ENCODE measurements at regions not wholly inside any gene's neighbourhood (a gene's known extent, or its start where the extent isn't known, plus 50 kb on each side); places are given as distances from the start of the nearest gene placed in this dataset.

DNA sequence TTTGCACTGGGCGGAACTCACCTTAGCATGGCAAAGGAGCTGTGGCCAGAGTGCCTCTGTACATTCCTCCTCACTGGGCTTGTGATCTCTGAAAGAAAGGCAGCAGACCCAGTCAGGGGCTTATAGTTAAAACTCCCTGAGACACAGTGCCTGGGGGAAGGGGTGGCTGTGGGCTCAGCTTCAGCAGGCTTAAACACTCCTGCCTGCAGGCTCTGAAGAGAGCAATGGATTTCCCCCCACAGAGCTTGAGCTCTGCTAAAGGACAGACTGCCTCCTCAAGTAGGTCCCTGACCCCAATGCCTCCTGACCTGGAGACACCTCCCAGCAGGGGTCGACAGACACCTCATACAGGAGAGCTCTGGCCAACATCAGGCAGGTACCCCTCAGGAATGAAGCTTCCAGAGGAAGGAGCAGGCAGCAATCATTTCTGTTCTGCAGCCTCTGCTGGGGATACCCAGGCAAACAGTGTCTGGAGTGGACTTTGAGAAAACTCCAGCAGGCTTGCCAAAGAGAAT is 327.5 kb upstream of the SLC16A7 start:
- no peaks in the 10 kb centered on the region for H3K36me3 ChIP-seq
- H3K4me3 ChIP-seq (ENCODE audit: low read depth, low read length): no peak overlapping the region
- no peaks in the 10 kb centered on the region for H3K9me3 ChIP-seq
- no peak for DNase-seq
- no peaks in the 10 kb centered on the region for H3K4me1 ChIP-seq
- no peaks in the 10 kb centered on the region for H3K27me3 ChIP-seq
- no peak for TF ChIP-seq CTCF (IDR thresholded peaks at IDR 0.05; ENCODE audit: low read depth, low read length)

GRCh38 chr12:59260202-59260601 is 335.6 kb upstream of the SLC16A7 start:
- TF ChIP-seq CTCF (IDR thresholded peaks at IDR 0.05; ENCODE audit: low read depth, low read length): no peak
- no peak for DNase-seq

GRCh38 chr12:59252731-59253130 is 332.4 kb upstream of the LRIG3 start:
- no peak for DNase-seq
- TF ChIP-seq CTCF (IDR thresholded peaks at IDR 0.05; ENCODE audit: low read depth, low read length): no peak
- Histone ChIP-seq H3K27me3 (no peaks in the 10 kb centered on the region), H3K36me3 (no peaks in the 10 kb centered on the region), H3K4me3 (ENCODE audit: low read depth, low read length) (no peak overlapping the region), H3K4me1 (no peaks in the 10 kb centered on the region), H3K9me3 (no peaks in the 10 kb centered on the region)

More at GRCh38 chr12:59260202-59260601, 335.6 kb upstream of the SLC16A7 start:
- H3K4me1 ChIP-seq: no peaks in the 10 kb centered on the region
- H3K9me3 ChIP-seq: no peaks in the 10 kb centered on the region
- H3K4me3 ChIP-seq (ENCODE audit: low read depth, low read length): no peak overlapping the region
- no peaks in the 10 kb centered on the region for H3K36me3 ChIP-seq
- H3K27me3 ChIP-seq: no peaks in the 10 kb centered on the region

- TF ChIP-seq CTCF (IDR thresholded peaks at IDR 0.05; ENCODE audit: low read depth, low read length): no peak
- H3K36me3 ChIP-seq: no peaks in the 10 kb centered on the region
These were observed 330.5 kb upstream of the LRIG3 start for GRCh38 chr12:59250766-59251165.

DNA sequence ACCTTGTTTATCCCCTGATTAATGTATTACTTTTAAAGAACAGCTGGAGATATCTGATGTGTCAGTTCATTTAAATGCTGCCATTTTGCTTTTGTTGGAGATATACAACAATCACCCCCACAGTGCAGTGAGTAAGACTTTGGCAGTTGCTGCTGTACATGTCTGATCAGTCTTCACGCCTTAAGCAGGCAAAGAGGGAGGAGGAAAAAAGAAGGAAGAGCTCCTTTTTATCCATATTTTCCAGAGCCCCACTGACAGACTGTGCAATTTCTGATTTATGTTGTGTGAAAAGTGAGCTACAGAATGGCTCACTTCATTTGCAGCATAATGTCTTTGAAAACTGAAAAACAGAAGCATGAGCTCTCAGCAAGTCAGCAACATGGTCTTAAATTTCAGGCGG is 319.7 kb upstream of the LRIG3 start:
- Histone ChIP-seq H3K36me3 (no peaks in the 10 kb centered on the region), H3K9me3 (no peaks in the 10 kb centered on the region), H3K4me3 (ENCODE audit: low read depth, low read length) (no peak overlapping the region), H3K4me1 (no peaks in the 10 kb centered on the region), H3K27me3 (no peaks in the 10 kb centered on the region)
- TF ChIP-seq CTCF (IDR thresholded peaks at IDR 0.05; ENCODE audit: low read depth, low read length): no peak
- no peak for DNase-seq

More at GRCh38 chr12:59250766-59251165, 330.5 kb upstream of the LRIG3 start:
- H3K27me3 ChIP-seq: no peaks in the 10 kb centered on the region
- DNase-seq: no peak
- no peak overlapping the region for H3K4me3 ChIP-seq (ENCODE audit: low read depth, low read length)
- no peaks in the 10 kb centered on the region for H3K9me3 ChIP-seq
- no peaks in the 10 kb centered on the region for H3K4me1 ChIP-seq

- Histone ChIP-seq H3K36me3 (no peaks in the 10 kb centered on the region), H3K9me3 (no peaks in the 10 kb centered on the region), H3K4me3 (ENCODE audit: low read depth, low read length) (no peak overlapping the region), H3K4me1 (no peaks in the 10 kb centered on the region), H3K27me3 (no peaks in the 10 kb centered on the region)
- no peak for DNase-seq
- no peak for TF ChIP-seq CTCF (IDR thresholded peaks at IDR 0.05; ENCODE audit: low read depth, low read length)
These were observed 314.1 kb upstream of the LRIG3 start for GRCh38 chr12:59234391-59234790.

All from BE2C (cell line).